ENCODE measurements at regions not wholly inside any gene's neighbourhood (a gene's known extent, or its start where the extent isn't known, plus 50 kb on each side); places are given as distances from the start of the nearest gene placed in this dataset.
A peak's percentile ranks its signal among the peaks of the same experiment; 100 is the strongest.

DNA sequence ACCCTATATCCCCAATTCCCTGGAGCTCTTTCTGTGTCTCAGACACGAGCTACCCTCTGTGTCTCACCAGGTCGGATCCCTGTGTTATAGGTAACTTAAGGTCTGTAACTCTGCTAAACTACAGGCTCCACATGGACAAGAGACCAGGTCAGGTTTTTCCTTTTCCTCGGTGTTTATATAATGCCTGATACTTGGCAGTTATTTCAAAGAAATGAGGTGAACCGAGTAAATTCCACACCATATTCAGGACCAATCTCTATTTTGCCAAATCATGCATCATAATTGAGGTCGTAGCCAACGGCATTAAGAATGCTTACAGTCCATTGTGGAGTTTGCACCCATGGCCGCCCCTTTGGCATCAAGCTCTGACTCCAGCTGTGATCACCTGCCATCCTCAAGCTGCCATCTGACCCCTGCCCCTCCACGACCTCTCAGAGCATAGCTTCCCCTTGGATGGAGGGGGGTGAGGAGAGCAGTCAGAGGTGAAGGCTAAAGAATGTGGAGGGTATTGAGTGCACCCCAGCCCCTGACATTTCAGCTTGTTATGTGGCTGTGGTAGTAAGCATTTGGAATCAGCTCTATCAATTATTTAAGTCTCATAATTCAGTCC, 434.7 kb upstream of the RBFOX1 start:
- no peak overlapping the region for H3K27ac ChIP-seq (ENCODE audit: poor library complexity, severe bottlenecking)
- ATAC-seq (ENCODE audit: low read depth) = no peak
- TF ChIP-seq, protein P1, sequence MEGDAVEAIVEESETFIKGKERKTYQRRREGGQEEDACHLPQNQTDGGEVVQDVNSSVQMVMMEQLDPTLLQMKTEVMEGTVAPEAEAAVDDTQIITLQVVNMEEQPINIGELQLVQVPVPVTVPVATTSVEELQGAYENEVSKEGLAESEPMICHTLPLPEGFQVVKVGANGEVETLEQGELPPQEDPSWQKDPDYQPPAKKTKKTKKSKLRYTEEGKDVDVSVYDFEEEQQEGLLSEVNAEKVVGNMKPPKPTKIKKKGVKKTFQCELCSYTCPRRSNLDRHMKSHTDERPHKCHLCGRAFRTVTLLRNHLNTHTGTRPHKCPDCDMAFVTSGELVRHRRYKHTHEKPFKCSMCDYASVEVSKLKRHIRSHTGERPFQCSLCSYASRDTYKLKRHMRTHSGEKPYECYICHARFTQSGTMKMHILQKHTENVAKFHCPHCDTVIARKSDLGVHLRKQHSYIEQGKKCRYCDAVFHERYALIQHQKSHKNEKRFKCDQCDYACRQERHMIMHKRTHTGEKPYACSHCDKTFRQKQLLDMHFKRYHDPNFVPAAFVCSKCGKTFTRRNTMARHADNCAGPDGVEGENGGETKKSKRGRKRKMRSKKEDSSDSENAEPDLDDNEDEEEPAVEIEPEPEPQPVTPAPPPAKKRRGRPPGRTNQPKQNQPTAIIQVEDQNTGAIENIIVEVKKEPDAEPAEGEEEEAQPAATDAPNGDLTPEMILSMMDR (IDR thresholded peaks at IDR 0.05; ENCODE audit: poor library complexity, severe bottlenecking) = no peak

DNA sequence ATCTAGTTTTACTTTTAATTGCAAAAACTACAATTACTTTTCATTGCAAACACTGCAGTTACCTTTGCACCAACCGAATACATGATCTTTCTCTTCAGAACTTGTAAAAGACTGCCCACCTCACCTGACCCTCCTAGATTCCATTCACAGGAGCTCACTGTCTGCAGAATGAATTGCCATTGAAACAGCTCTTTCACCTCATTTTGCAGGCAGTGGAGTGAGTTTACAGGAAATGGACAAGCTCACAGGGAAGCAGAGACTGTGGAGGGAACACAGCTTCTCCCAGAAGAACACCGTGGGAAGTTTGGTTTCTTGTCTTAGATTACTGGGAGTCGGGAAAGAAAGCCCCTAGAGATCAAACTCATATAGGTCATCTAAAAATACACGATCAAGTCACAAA, 439.7 kb upstream of the RBFOX1 start:
- no peak overlapping the region for H3K4me3 ChIP-seq (ENCODE audit: severe bottlenecking)

More for the DNA sequence above, 434.7 kb upstream of the RBFOX1 start:
- Histone ChIP-seq H3K4me1 (ENCODE audit: insufficient read depth, poor library complexity, severe bottlenecking) (no peaks in the 10 kb centered on the region), H3K4me3 (ENCODE audit: severe bottlenecking) (no peak overlapping the region), H3K36me3 (ENCODE audit: low read depth) (no peaks in the 10 kb centered on the region), H3K9me3 (ENCODE audit: severe bottlenecking) (peaks cover 2% of the 10 kb centered on the region), H3K27me3 (ENCODE audit: insufficient read depth, poor library complexity, severe bottlenecking) (no peaks in the 10 kb centered on the region)
- no peak for DNase-seq (ENCODE audit: low spot score)

DNA sequence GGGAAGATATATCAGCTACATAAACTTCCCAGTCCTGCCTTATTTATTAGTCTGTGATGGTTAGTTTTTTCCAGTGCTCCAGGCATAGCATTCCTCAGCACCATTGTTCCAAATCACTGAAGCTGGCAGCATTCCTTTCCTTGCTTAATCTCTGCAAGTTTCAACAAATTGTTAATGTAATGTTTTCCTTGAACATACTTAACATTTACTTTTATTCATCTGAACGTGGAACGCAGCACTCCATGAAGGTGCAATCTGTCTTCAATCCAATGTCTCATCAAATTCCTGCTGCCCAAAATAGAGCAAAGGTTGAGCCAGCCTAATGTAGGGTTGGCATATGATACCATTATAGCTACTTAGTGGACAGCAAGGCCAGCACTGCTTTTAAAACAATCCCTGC, 441.1 kb upstream of the RBFOX1 start:
- DNase-seq (ENCODE audit: low spot score) (no peak), ATAC-seq (ENCODE audit: low read depth) (peak; percentile 70)
- no peaks in the 10 kb centered on the region for H3K27me3 ChIP-seq (ENCODE audit: insufficient read depth, poor library complexity, severe bottlenecking)
- H3K9me3 ChIP-seq (ENCODE audit: severe bottlenecking) = peaks cover 2% of the 10 kb centered on the region
- H3K4me3 ChIP-seq (ENCODE audit: severe bottlenecking) = no peak overlapping the region
- H3K36me3 ChIP-seq (ENCODE audit: low read depth) = no peaks in the 10 kb centered on the region
- no peaks in the 10 kb centered on the region for H3K4me1 ChIP-seq (ENCODE audit: insufficient read depth, poor library complexity, severe bottlenecking)
- TF ChIP-seq, protein P1 (IDR thresholded peaks at IDR 0.05; ENCODE audit: poor library complexity, severe bottlenecking) = no peak
- H3K27ac ChIP-seq (ENCODE audit: poor library complexity, severe bottlenecking) = no peak overlapping the region

More for the DNA sequence above, 439.7 kb upstream of the RBFOX1 start:
- Histone ChIP-seq H3K27ac (ENCODE audit: poor library complexity, severe bottlenecking) (no peak overlapping the region), H3K36me3 (ENCODE audit: low read depth) (no peaks in the 10 kb centered on the region), H3K9me3 (ENCODE audit: severe bottlenecking) (peaks cover 2% of the 10 kb centered on the region), H3K4me1 (ENCODE audit: insufficient read depth, poor library complexity, severe bottlenecking) (no peaks in the 10 kb centered on the region), H3K27me3 (ENCODE audit: insufficient read depth, poor library complexity, severe bottlenecking) (no peaks in the 10 kb centered on the region)
- TF ChIP-seq, protein P1 (IDR thresholded peaks at IDR 0.05; ENCODE audit: poor library complexity, severe bottlenecking) = no peak
- DNase-seq (ENCODE audit: low spot score) = no peak
- ATAC-seq (ENCODE audit: low read depth) = no peak

DNA sequence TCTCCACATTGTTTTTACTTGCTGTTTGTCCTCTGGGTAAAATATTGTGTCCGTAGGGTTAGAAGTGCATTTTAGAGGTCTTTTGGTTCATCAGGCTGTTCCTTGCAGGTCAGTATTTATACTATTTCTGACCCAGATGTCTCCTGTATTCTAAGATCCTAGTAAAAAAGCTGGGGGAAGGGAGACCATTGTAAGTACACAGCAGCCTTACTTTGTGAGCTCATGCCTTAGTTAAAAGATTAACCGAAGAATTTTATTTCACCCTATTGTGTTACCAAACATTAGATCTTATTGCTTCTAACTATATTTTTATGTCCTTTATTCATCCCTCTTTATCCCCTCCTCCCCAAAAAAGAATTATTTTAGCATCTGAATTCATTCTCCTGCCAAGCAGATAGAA, 444.1 kb upstream of the RBFOX1 start:
- no peaks in the 10 kb centered on the region for H3K9me3 ChIP-seq (ENCODE audit: severe bottlenecking)
- H3K27me3 ChIP-seq (ENCODE audit: insufficient read depth, poor library complexity, severe bottlenecking) = no peaks in the 10 kb centered on the region
- no peak overlapping the region for H3K4me3 ChIP-seq (ENCODE audit: severe bottlenecking)
- H3K27ac ChIP-seq (ENCODE audit: poor library complexity, severe bottlenecking) = no peak overlapping the region
- no peaks in the 10 kb centered on the region for H3K36me3 ChIP-seq (ENCODE audit: low read depth)
- H3K4me1 ChIP-seq (ENCODE audit: insufficient read depth, poor library complexity, severe bottlenecking) = no peaks in the 10 kb centered on the region
- TF ChIP-seq, protein P1 (IDR thresholded peaks at IDR 0.05; ENCODE audit: poor library complexity, severe bottlenecking) = no peak
- no peak for DNase-seq (ENCODE audit: low spot score)
- ATAC-seq (ENCODE audit: low read depth) = no peak

DNA sequence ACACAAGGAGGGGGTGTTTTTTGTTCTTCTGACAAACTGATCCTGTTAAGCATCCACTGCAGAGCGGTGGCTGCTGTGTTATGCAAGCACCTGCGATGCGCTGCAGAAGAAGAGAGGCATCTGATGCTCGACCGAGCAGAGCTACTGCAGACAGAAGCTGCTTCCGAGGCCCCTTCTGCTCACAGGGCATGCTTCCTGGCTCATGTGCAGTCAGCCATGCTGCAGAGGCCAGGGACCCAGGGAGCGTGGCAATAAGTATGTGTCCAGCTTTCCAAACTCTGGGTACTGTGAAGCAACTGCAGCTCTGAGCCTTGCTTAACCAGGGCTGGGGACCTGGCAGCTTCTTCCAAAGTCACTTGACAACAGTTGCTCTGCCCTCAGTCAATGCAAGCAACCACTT, 448.6 kb upstream of the RBFOX1 start:
- no peak overlapping the region for H3K27ac ChIP-seq (ENCODE audit: poor library complexity, severe bottlenecking)
- H3K4me1 ChIP-seq (ENCODE audit: insufficient read depth, poor library complexity, severe bottlenecking) = no peaks in the 10 kb centered on the region
- no peak for ATAC-seq (ENCODE audit: low read depth)

More for the DNA sequence above, 448.6 kb upstream of the RBFOX1 start:
- Histone ChIP-seq H3K27me3 (ENCODE audit: insufficient read depth, poor library complexity, severe bottlenecking) (no peaks in the 10 kb centered on the region), H3K9me3 (ENCODE audit: severe bottlenecking) (no peaks in the 10 kb centered on the region), H3K36me3 (ENCODE audit: low read depth) (no peaks in the 10 kb centered on the region), H3K4me3 (ENCODE audit: severe bottlenecking) (no peak overlapping the region)
- no peak for DNase-seq (ENCODE audit: low spot score)
- TF ChIP-seq, protein P1 (IDR thresholded peaks at IDR 0.05; ENCODE audit: poor library complexity, severe bottlenecking) = no peak
